PC-9 (cell line): ENCODE measurements at regions not wholly inside any gene's neighbourhood (a gene's known extent, or its start where the extent isn't known, plus 50 kb on each side); places are given as distances from the start of the nearest gene placed in this dataset.

Experiments
- BruUV-seq: library from RNA; stranded (reverse); fragments of 400-500 nt; replicated peaks from 2 replicates; lab custom pipeline; 2021; lab: Mats Ljungman, UMichigan
- CTCF ChIA-PET: fragments of 300-600 bp; sonication (Branson Sonifier 250); formaldehyde crosslinking; loops from one replicate; lab custom pipeline; 2022; ENCODE audit warnings: antibody characterized with exemption; lab: Charles Lee
- POLR2A ChIA-PET: fragments of 300-600 bp; sonication (Branson Sonifier 250); formaldehyde crosslinking; loops from one replicate; lab custom pipeline; 2022; ENCODE audit warnings: antibody characterized with exemption; ENCODE audit not compliant: unreplicated experiment; lab: Charles Lee
- DNase-seq, 2 experiments: peaks; one replicate each; pipeline versions ENCODE4 v3.0.0 to v3.0.0-alpha.2; 2015 to 2022; ENCODE audit warnings: mixed read lengths in 1 of 2
- H2AFZ ChIP-seq: fragments of 200-600 bp; sonication (generic); 2 replicates; pipeline ENCODE4 v1.8.1; 2017; ENCODE audit warnings: antibody characterized with exemption
- H3F3A ChIP-seq: fragments of 200-600 bp; sonication (generic); 2 replicates; pipeline ENCODE4 v1.8.1; 2017; ENCODE audit warnings: antibody characterized with exemption, mild to moderate bottlenecking, low read depth; ENCODE audit not compliant: insufficient read depth
- H3K27ac ChIP-seq: fragments of 200-600 bp; sonication (generic); 2 replicates; pipeline ENCODE4 v1.6.1; 2016; ENCODE audit warnings: mixed run types
- H3K27me3 ChIP-seq: fragments of 200-600 bp; sonication (generic); 2 replicates; pipeline ENCODE4 v1.6.1; 2016; ENCODE audit warnings: low read depth, mixed run types; ENCODE audit not compliant: insufficient read depth
- H3K36me3 ChIP-seq: fragments of 200-600 bp; sonication (generic); 2 replicates; pipeline ENCODE4 v1.6.1; 2016; ENCODE audit warnings: low read depth, mixed run types
- H3K4me1 ChIP-seq: fragments of 200-600 bp; sonication (generic); replicated peaks from 2 replicates; pipeline ENCODE4 v1.6.1; 2016; ENCODE audit warnings: mixed run types; ENCODE audit not compliant: insufficient read depth
- H3K4me2 ChIP-seq: fragments of 200-600 bp; sonication (generic); 2 replicates; pipeline ENCODE4 v1.6.1; 2017; ENCODE audit warnings: mixed run types
- H3K4me3 ChIP-seq: fragments of 200-600 bp; sonication (generic); 2 replicates; pipeline ENCODE4 v1.6.1; 2016; ENCODE audit warnings: mixed run types
- H3K79me2 ChIP-seq: fragments of 200-600 bp; sonication (generic); 2 replicates; pipeline ENCODE4 v1.6.1; 2017; ENCODE audit warnings: low read depth, mixed run types
- H3K9me2 ChIP-seq: fragments of 200-600 bp; sonication (generic); 2 replicates; pipeline ENCODE4 v1.8.1; 2017; ENCODE audit warnings: mild to moderate bottlenecking; ENCODE audit not compliant: insufficient read depth
- H3K9me3 ChIP-seq: fragments of 200-600 bp; sonication (generic); 2 replicates; pipeline ENCODE4 v1.8.1; 2016; ENCODE audit warnings: low read depth; ENCODE audit not compliant: insufficient read depth
- H4K20me1 ChIP-seq: fragments of 200-600 bp; sonication (generic); 2 replicates; pipeline ENCODE4 v1.8.1; 2017; ENCODE audit not compliant: insufficient read depth
- CTCF ChIP-seq: fragments of 200-600 bp; sonication (generic); conservative IDR thresholded peaks from 2 replicates; pipeline ENCODE4 v1.6.1; 2017; ENCODE audit warnings: mixed run types, antibody characterized with exemption, mild to moderate bottlenecking, moderate library complexity
- EZH2 ChIP-seq: fragments of 200-600 bp; sonication (generic); IDR thresholded peaks from 2 replicates; pipeline ENCODE4 v1.8.0; 2017; ENCODE audit warnings: antibody characterized with exemption, low read depth
- intact Hi-C: fragments of 100-400 bp; cut with micrococcal nuclease; formaldehyde crosslinking; loops from one replicate; pipeline ENCODE4 v1.10.0; 2022; ENCODE audit not compliant: unreplicated experiment

- Histone ChIP-seq H4K20me1 (no peaks in the 10 kb centered on the region), H3K27ac (no peak overlapping the region), H3K4me2 (no peak overlapping the region), H3K79me2 (no peaks in the 10 kb centered on the region), H3K4me3 (no peak overlapping the region), H3K36me3 (no peaks in the 10 kb centered on the region), H3K27me3 (no peaks in the 10 kb centered on the region), H2AFZ (no peak overlapping the region), H3F3A (no peaks in the 10 kb centered on the region), H3K4me1 (no peaks in the 10 kb centered on the region), H3K9me2 (no peaks in the 10 kb centered on the region), H3K9me3 (no peaks in the 10 kb centered on the region)
- no TSS peak for BruUV-seq
- ChIA-PET CTCF (no interaction called here), POLR2A (no interaction called here)
- TF ChIP-seq EZH2: no peak
- no peak for TF ChIP-seq CTCF
- intact Hi-C loops: no loop called here
- no peak for DNase-seq
Observed at GRCh38 chr4:181078196-181078595, 1165.0 kb upstream of the TENM3 start.

GRCh38 chr4:181083757-181084361, 1159.3 kb upstream of the TENM3 start:
- Histone ChIP-seq H3K9me3 (no peaks in the 10 kb centered on the region), H3K4me1 (no peaks in the 10 kb centered on the region), H3K4me3 (no peak overlapping the region), H3K9me2 (no peaks in the 10 kb centered on the region), H3K27ac (no peak overlapping the region), H3K27me3 (no peaks in the 10 kb centered on the region), H3K79me2 (no peaks in the 10 kb centered on the region), H3K36me3 (no peaks in the 10 kb centered on the region), H2AFZ (no peak overlapping the region), H3F3A (no peaks in the 10 kb centered on the region), H4K20me1 (no peaks in the 10 kb centered on the region), H3K4me2 (no peak overlapping the region)
- no peak for DNase-seq
- BruUV-seq: no TSS peak
- intact Hi-C loops: no loop called here
- CTCF ChIA-PET: no interaction called here
- TF ChIP-seq CTCF (no peak), EZH2 (no peak)
- POLR2A ChIA-PET: no interaction called here

GRCh38 chr4:181085557-181085956, 1157.6 kb upstream of the TENM3 start:
- CTCF ChIA-PET: no interaction called here
- intact Hi-C loops: no loop called here
- TF ChIP-seq EZH2: no peak
- TF ChIP-seq CTCF: no peak
- no peaks in the 10 kb centered on the region for H3K79me2 ChIP-seq
- H3F3A ChIP-seq: no peaks in the 10 kb centered on the region
- no peak overlapping the region for H3K4me3 ChIP-seq
- no peak overlapping the region for H3K27ac ChIP-seq
- no peak overlapping the region for H2AFZ ChIP-seq
- BruUV-seq: no TSS peak
- no peaks in the 10 kb centered on the region for H3K27me3 ChIP-seq
- no peaks in the 10 kb centered on the region for H3K9me2 ChIP-seq
- no peaks in the 10 kb centered on the region for H4K20me1 ChIP-seq
- POLR2A ChIA-PET: no interaction called here
- H3K4me2 ChIP-seq: no peak overlapping the region
- no peaks in the 10 kb centered on the region for H3K4me1 ChIP-seq
- no peak for DNase-seq
- H3K9me3 ChIP-seq: no peaks in the 10 kb centered on the region
- no peaks in the 10 kb centered on the region for H3K36me3 ChIP-seq
